Rectal smooth muscle tissue (tissue), 1 donor: ENCODE measurements at regions not wholly inside any gene's neighbourhood (a gene's known extent, or its start where the extent isn't known, plus 50 kb on each side); places are given as distances from the start of the nearest gene placed in this dataset.
"Not testable (repeated sequence)": the region's sequence is repeated elsewhere in the genome, so short reads cannot be mapped to it uniquely, and the experiment has no call there.

Experiments used
- H3K27ac ChIP-seq: one replicate; pipeline ENCODE4 v1.7.0; 2013; ENCODE audit warnings: low read depth, low read length, inconsistent platforms
- H3K27me3 ChIP-seq: one replicate; pipeline ENCODE4 v1.7.0; 2013; ENCODE audit warnings: low read length; ENCODE audit not compliant: control insufficient read depth, insufficient read depth
- H3K36me3 ChIP-seq: one replicate; pipeline ENCODE4 v1.7.0; 2013; ENCODE audit warnings: low read length; ENCODE audit not compliant: control insufficient read depth, insufficient read depth
- H3K4me1 ChIP-seq: one replicate; pipeline ENCODE4 v1.7.0; 2013; ENCODE audit warnings: low read length; ENCODE audit not compliant: control insufficient read depth, insufficient read depth
- H3K4me3 ChIP-seq: one replicate; pipeline ENCODE4 v1.7.0; 2013; ENCODE audit warnings: low read length
- H3K9ac ChIP-seq: one replicate; pipeline ENCODE4 v1.7.0; 2013; ENCODE audit warnings: low read length

DNA sequence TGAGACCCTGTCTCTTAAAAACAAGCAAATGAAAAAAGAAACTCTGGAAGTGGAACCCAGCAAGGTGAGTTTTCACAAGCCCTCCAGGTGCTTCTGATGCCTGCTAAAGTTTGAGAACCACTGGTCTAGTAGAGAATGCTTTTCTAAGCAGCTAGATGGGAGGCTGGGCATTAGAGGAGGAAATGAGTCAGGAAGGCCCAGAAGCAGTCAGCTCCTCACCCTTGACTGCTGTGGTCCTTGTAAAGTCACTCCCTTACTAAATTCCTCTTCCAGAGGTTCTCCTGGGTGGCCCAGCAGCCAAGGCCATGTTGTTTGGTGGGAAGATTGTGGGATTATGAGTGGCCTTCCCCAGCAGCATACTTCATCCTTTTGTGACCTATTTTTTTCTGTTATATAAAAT, 52.0 kb upstream of the FYN start:
- H3K27ac ChIP-seq = no peak overlapping the region
- no peaks in the 10 kb centered on the region for H3K27me3 ChIP-seq
- H3K9ac ChIP-seq = no peak overlapping the region
- H3K4me1 ChIP-seq = no peaks in the 10 kb centered on the region
- H3K4me3 ChIP-seq = no peak overlapping the region
- H3K36me3 ChIP-seq = no peaks in the 10 kb centered on the region

GRCh38 chr6:111926731-111927302, 53.6 kb upstream of the FYN start:
- Histone ChIP-seq H3K4me3 (no peak overlapping the region), H3K27me3 (no peaks in the 10 kb centered on the region), H3K4me1 (no peaks in the 10 kb centered on the region)

DNA sequence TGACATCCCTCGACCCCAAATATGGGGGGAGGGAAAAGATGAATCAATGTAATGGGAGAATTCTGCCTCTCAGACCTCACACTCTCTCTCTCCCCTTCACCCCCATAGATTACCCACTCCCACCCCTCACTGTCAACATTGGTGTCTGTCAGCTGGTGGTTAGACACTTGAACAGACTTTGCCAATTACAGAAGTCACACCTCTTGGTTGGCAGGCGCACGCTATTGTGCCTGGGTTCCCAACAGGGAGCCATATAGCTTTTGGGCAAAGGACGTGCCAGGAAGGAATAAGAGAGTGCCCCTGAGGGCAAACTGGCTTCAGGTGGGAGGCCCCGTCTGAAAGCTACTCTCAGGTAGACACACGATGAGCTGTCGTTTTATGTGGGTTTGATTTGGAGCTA, 54.1 kb upstream of the FYN start:
- no peak overlapping the region for H3K27ac ChIP-seq
- H3K9ac ChIP-seq = no peak overlapping the region
- H3K4me3 ChIP-seq = no peak overlapping the region
- no peaks in the 10 kb centered on the region for H3K27me3 ChIP-seq
- no peaks in the 10 kb centered on the region for H3K36me3 ChIP-seq
- H3K4me1 ChIP-seq = no peaks in the 10 kb centered on the region

More at GRCh38 chr6:111926731-111927302, 53.6 kb upstream of the FYN start:
- H3K9ac ChIP-seq = no peak overlapping the region
- no peak overlapping the region for H3K27ac ChIP-seq
- no peaks in the 10 kb centered on the region for H3K36me3 ChIP-seq

GRCh38 chr6:111928139-111928538, 54.9 kb upstream of the FYN start:
- Histone ChIP-seq H3K4me3 (no peak overlapping the region), H3K9ac (no peak overlapping the region), H3K4me1 (no peaks in the 10 kb centered on the region), H3K36me3 (no peaks in the 10 kb centered on the region), H3K27me3 (no peaks in the 10 kb centered on the region), H3K27ac (no peak overlapping the region)

- H3K27ac ChIP-seq, H3K4me1 ChIP-seq, H3K27me3 ChIP-seq: not testable (repeated sequence)
Observed at GRCh38 chr6:111934611-111935010, 61.4 kb upstream of the FYN start.

DNA sequence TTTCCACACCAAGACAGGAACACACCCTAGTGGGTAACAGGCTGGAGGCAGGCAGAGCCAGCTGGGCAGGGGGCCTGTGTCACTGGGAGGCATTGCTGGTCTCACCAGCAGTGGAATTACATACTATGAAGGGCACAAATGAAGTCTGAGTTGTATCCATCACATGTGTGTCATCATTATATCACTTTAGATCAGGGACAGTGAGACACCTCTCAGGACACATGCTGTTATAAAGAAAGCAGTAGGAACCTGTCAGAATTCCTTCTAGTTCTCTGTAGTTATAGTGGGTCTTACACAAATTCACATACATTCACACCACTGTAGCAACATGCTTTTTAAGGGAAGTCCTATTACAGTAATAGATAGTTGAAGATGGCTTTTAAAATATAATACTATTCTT, 63.5 kb upstream of the FYN start:
- Histone ChIP-seq H3K27me3 (no peaks in the 10 kb centered on the region), H3K36me3 (no peaks in the 10 kb centered on the region), H3K4me3 (no peak overlapping the region), H3K4me1 (no peaks in the 10 kb centered on the region), H3K9ac (no peak overlapping the region), H3K27ac (no peak overlapping the region)

More at GRCh38 chr6:111934611-111935010, 61.4 kb upstream of the FYN start:
- not testable (repeated sequence) for H3K9ac ChIP-seq, H3K36me3 ChIP-seq, H3K4me3 ChIP-seq

DNA sequence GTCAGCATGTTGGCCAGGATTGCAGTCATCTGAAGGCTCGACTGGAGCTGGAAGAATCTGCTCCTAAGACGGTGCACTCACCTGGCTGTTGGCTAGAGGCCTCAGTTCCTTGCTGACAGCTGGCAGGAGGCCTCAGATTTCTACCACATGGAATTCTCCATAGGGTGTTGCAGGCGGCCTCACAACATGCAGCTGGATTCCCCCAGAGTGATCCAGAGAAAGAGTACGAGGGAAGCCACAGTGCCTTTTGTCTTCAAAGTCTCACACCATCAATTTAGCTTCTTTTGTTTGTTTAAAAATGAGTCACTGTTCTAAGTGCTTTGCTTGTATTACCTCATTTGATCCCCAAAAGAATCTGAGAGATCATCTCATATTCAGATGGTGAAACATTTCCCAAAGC, 65.5 kb upstream of the FYN start:
- Histone ChIP-seq H3K9ac (no peak overlapping the region), H3K36me3 (no peaks in the 10 kb centered on the region), H3K27ac (no peak overlapping the region), H3K27me3 (no peaks in the 10 kb centered on the region), H3K4me1 (no peaks in the 10 kb centered on the region), H3K4me3 (no peak overlapping the region)

- H3K4me1 ChIP-seq = no peaks in the 10 kb centered on the region
- H3K9ac ChIP-seq = no peak overlapping the region
- no peaks in the 10 kb centered on the region for H3K36me3 ChIP-seq
Observed at GRCh38 chr6:111939902-111940301, 66.7 kb upstream of the FYN start.

DNA sequence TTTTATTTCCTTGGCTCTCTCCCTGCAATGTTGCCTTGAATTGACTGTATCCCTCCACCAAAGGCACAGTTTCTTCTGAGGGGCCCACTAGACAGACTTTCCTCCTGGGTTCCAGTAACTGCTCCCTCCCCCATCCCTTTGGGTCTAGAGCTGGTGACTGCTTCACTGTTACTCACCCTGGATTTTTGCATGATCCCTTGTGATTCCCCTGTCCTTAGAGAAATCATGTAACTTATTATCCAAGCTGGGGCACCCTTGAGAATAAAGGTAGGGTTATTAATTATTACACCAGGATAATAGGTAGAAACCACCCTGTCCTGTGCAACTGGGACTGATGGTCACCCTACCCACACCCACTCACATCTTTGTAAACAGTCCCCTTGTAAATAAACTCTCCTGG, 67.5 kb upstream of the FYN start:
- no peaks in the 10 kb centered on the region for H3K36me3 ChIP-seq
- no peaks in the 10 kb centered on the region for H3K4me1 ChIP-seq
- H3K27me3 ChIP-seq = no peaks in the 10 kb centered on the region
- H3K27ac ChIP-seq = no peak overlapping the region
- no peak overlapping the region for H3K4me3 ChIP-seq
- H3K9ac ChIP-seq = no peak overlapping the region

More at GRCh38 chr6:111939902-111940301, 66.7 kb upstream of the FYN start:
- H3K27me3 ChIP-seq = no peaks in the 10 kb centered on the region
- no peak overlapping the region for H3K4me3 ChIP-seq
- H3K27ac ChIP-seq = no peak overlapping the region

- no peaks in the 10 kb centered on the region for H3K4me1 ChIP-seq
- no peak overlapping the region for H3K27ac ChIP-seq
- H3K27me3 ChIP-seq = no peaks in the 10 kb centered on the region
- no peak overlapping the region for H3K9ac ChIP-seq
- H3K36me3 ChIP-seq = no peaks in the 10 kb centered on the region
- no peak overlapping the region for H3K4me3 ChIP-seq
Observed at GRCh38 chr6:111941686-111942330, 68.6 kb upstream of the FYN start.

DNA sequence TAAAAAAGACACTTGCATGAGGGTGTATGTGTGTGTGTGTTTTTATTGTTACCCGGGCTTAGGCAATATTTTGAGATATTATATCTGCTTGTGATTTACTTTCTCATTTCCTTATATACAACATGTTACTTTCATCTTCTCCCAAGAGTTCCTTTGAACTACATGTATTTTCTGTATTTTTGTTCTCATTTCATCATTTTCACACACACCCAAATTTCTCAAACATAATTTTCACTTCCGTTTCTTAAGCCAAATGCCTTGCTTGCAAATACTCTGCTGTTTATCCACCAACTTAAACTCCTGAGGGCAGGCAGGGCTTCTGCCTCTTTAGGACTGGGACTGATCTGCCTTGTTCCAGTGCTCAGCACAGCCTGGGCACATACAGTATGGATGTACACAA, 69.3 kb upstream of the FYN start:
- H3K4me1 ChIP-seq = no peaks in the 10 kb centered on the region
- no peaks in the 10 kb centered on the region for H3K36me3 ChIP-seq
- H3K4me3 ChIP-seq = no peak overlapping the region
- no peaks in the 10 kb centered on the region for H3K27me3 ChIP-seq
- no peak overlapping the region for H3K27ac ChIP-seq
- H3K9ac ChIP-seq = no peak overlapping the region

DNA sequence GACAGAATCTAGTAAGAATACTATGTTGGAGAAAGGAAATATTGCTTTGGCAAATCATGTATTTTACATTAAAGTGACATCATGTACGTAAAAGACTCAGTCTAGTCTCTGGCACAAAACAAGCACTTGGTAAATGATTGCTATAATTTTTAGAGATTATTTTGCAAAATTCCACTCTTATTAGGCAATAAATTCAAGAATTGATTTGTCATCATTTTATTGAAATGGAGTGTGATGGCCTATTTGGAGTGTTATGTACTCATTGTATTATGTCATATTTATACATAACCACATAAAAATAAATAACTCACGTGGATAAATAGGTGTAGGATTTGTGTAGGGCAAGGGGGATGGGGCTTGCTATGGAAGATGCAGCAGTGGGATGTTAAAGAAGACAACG, 70.0 kb upstream of the FYN start:
- Histone ChIP-seq H3K36me3 (no peaks in the 10 kb centered on the region), H3K27me3 (no peaks in the 10 kb centered on the region), H3K4me1 (no peaks in the 10 kb centered on the region), H3K27ac (no peak overlapping the region), H3K9ac (no peak overlapping the region), H3K4me3 (no peak overlapping the region)

- no peak overlapping the region for H3K27ac ChIP-seq
- no peaks in the 10 kb centered on the region for H3K36me3 ChIP-seq
- no peaks in the 10 kb centered on the region for H3K4me1 ChIP-seq
- H3K9ac ChIP-seq = no peak overlapping the region
- H3K4me3 ChIP-seq = no peak overlapping the region
- no peaks in the 10 kb centered on the region for H3K27me3 ChIP-seq
Observed at GRCh38 chr6:111943726-111944125, 70.5 kb upstream of the FYN start.
